PC-9 (cell line): ENCODE measurements at regions not wholly inside any gene's neighbourhood (a gene's known extent, or its start where the extent isn't known, plus 50 kb on each side); places are given as distances from the start of the nearest gene placed in this dataset.

Source experiments
- CTCF ChIP-seq: fragments of 200-600 bp; sonication (generic); conservative IDR thresholded peaks from 2 replicates; pipeline ENCODE4 v1.6.1; 2017; ENCODE audit warnings: mixed run types, antibody characterized with exemption, mild to moderate bottlenecking, moderate library complexity
- EZH2 ChIP-seq: fragments of 200-600 bp; sonication (generic); IDR thresholded peaks from 2 replicates; pipeline ENCODE4 v1.8.0; 2017; ENCODE audit warnings: antibody characterized with exemption, low read depth

GRCh38 chr20:17822540-17823408, 123.0 kb downstream of the BANF2 start:
- no peak for TF ChIP-seq CTCF
- no peak for TF ChIP-seq EZH2
